ENCODE measurements at regions not wholly inside any gene's neighbourhood (a gene's known extent, or its start where the extent isn't known, plus 50 kb on each side); places are given as distances from the start of the nearest gene placed in this dataset. TPM values are rescaled to one million over a fixed set of nuclear protein-coding genes. Genes with fewer than 3 reads are reported as not detected.

DNA sequence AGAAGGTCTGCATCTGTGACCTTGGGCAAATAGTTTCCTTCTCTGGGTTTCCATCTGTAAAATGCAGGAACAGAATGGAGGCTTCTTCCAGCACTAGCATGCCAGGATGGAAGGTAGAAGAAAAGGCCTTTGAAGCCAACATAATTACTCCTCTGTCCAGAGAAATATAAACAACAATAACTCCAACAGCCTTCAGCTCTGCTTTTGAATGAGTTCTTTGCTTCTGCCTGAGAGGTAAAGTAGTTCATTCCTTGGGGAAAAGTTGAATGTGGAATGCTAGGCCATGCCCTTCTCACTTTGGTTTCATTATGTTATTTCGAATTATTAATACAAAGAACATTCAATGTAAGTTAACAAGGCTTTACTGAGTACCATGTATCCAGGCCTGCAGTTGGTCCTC, 61.2 kb upstream of the BLID start:
- no peak for DNase-seq (ENCODE audit: low spot score)

DNA sequence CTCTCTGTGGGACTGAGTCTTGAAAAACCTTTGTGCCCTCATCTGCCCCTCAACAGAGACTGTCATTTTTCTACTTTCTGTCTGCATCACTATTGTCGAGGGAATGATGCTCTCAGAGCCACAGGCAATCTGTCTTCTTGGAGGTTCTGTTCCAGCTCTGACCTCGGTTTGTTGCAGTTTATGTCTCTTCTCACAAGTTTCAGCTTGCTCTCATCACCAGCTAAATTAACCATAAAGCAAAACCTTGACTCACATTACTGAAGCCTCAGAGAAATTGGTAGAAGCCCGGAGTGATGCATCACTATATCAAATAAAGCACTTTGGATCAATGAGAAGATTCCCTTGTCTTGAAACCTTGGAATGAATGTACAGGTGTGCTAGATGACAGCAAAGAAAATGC, 60.6 kb upstream of the BLID start:
- DNase-seq (ENCODE audit: low spot score): no peak

DNA sequence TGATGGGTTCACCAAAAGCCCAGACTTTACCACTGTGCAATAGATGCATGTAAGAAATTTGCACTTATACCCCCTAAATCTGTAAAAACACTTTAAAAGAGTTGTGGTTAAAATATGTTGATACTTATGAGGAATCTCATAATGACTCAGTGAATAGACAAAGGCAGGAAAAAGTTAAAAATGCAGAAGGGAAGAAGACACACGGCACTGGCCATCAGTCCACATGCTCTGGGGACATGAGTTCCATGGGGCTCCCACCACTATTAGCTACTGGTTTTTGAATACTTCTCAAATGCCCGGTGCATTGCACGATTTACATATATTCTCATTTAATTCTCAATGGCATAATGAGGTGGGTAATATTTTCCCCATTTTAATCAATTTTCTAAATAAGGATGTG, 59.3 kb upstream of the BLID start:
- DNase-seq (ENCODE audit: low spot score): no peak

DNA sequence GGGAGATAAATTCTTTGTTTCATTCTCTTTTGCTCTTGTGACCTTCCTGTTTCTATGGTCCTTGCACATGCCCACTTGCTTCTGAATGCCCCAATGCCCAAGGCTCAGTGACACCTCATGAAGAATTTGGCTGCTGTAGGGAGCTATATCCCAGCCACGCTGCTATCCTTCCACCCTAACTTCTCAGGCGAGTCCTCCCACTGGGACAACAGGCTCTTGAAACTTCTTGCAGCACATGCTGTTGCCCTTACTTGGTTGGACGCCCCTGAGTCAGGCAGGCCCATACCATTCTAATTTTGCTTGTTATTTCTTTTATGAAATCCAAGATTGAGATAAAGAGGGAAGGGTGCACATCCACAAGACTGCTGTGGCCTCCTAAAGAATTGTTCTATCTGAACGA, 57.6 kb upstream of the BLID start:
- DNase-seq (ENCODE audit: low spot score): no peak

DNA sequence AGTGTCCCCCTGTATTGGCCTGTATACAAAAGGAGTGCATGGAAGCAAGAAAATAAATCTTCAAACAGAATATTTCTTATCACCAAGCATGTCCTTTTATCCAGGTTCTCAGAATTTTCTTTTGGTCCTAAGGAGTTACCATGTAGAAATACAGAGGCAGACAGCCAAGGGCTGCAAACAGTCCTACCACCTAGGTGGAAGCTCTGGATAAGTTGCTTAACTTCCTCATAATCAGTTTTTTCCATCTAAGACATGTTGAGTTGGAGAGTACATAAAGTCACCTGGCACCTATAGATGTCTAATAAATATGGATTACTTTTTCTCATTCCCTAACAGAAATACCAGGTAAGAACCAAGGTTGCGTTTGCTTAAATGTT, 57.0 kb upstream of the BLID start:
- DNase-seq (ENCODE audit: low spot score): no peak

DNA sequence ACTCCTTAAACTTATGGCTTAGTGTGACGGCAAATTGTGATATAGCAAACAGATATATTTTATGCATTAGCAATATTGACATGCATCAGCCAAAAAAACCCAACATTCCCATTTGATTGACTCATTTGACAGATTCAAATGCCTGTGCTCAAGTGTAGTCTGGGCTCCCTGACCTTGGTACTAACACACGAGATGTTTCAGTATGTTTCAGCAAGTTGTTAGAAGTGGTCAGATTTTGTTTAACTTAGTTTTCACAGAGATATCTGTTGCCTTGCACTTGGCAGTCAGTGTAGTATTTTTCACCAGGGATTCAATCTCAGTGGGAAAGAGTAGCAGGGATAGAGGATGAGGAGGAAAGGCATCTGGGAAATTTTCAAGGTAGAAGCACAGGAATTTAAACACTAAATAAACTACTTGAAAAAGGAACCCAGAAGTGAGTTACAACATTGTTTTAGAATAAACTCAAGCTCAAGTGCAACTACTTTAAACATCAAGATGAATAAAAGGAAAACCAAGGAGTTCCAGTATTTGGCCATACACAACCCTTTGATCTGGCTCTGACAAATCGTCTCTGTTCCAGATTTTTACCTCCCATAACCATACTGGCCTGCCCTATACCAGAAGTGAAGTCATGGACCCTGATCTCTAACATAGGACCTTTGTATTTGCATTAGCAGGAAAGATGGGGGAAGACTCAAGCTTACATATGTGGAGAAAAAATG, 56.5 kb upstream of the BLID start:
- DNase-seq (ENCODE audit: low spot score): no peak

DNA sequence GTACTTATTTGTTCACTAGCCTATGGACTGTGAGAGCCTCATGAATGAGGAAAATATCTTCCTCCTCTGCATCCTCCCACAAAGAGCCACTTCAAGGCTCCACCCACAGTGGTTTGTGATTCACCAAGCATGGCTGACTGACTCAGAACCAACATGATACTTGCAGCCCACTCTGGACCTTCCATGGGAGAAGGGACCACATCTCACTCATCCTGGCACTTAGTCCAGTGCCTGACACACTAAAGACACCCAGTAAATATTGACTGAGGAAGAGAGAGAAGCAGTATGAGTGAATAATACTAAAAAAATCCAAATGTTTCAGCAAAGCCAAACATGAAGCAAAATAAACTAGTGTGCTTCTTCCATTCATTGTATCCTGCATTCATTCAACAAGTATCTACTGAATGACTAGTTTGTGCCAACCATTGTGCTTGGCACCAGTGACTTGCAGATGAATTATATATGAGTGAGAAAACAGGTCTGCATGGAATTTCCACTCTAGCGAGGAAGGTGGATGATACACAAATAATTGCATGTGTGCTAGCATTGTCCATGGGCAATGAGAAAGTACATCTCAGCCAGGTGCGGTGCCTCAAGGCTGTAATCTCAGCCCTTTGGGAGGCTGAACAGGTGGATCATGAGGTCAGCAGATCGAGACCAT, 54.9 kb upstream of the BLID start:
- DNase-seq (ENCODE audit: low spot score): no peak

DNA sequence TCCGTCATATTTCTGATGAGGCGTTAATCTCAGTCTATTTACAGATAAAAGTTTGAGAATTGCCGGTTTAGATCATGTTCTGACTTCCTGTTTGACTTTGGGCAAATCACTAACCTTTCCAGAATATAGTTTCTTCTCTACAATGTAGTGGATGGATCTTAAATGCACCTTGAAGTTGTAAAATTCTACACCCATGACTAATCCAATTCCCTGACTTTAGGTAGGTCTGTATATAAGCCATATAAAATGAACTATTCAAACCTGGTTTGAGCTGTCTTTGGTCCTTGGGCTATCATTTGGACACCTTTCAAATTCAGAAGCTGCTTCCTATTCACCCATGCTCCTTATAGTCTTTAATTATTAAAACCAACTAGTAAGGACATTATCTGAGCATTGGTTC, 52.2 kb upstream of the BLID start:
- no peak for DNase-seq (ENCODE audit: low spot score)

DNA sequence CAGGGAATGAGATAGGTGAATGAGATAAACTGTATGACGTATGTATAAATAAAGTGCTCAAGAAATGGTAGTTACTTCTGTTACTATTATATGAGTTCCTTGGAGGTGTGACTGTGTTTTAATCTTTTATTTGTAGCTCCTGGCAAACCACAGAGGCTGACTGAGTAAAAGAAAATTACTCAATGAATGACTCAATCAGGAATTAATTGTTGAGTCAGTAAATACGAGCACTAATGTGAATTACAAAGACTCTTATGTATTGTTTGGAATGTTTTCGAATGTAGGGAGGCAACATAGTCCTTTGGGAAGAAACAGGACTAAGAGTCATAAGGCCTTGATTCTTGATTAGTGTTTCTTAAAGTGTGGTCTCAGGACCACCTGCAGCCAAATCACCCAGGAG, 51.1 kb upstream of the BLID start:
- no peak for DNase-seq (ENCODE audit: low spot score)

DNA sequence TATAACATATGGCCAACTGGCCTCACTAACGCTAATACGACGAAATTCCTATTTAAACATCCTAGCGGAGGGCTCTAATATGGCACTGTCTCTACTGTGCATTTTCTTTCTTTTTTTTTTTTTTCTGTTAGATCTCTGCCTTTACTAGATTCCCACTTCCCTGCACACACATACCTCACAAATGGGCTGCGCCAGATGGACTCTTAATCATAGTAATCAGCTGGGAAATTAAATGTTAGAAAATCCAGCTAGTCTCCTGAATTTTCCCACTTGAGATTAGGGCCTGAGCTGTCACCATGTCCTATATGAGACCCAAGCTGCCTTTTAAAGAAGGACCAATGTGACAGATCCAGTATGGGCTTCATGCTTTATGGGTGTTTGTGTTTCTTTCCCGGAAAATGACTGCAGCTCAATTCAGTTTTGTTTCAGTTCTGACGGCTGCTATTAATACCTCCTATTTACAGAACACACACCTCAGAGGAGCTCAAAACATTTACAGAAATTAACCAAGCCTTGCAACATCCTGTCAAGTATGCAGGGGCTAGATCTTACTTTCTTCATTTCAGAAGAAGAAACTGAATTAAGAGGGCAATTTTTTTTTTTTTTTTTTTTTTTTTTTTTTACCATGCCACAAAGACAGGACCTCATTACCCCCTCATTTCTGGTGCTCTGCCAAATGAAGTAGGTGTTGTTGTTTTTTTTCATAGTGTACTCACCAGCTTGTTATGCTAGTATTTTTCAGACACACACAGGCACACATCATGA, 49.8 kb upstream of the BLID start:
- DNase-seq (ENCODE audit: low spot score): no peak

Small RNAs in the stretch of these regions (small RNA-seq; reads per million reads assigned to genes)
- gene RNU4ATAC10P (not detected), gene RNU4ATAC5P (not detected), gene RNU6-592P (not detected)
